ENCODE measurements at regions not wholly inside any gene's neighbourhood (a gene's known extent, or its start where the extent isn't known, plus 50 kb on each side); places are given as distances from the start of the nearest gene placed in this dataset.
"Not testable (repeated sequence)": the region's sequence is repeated elsewhere in the genome, so short reads cannot be mapped to it uniquely, and the experiment has no call there.

GRCh38 chr12:45490232-45490881, 239.1 kb upstream of the ARID2 start:
- no peak for FAIRE-seq

DNA sequence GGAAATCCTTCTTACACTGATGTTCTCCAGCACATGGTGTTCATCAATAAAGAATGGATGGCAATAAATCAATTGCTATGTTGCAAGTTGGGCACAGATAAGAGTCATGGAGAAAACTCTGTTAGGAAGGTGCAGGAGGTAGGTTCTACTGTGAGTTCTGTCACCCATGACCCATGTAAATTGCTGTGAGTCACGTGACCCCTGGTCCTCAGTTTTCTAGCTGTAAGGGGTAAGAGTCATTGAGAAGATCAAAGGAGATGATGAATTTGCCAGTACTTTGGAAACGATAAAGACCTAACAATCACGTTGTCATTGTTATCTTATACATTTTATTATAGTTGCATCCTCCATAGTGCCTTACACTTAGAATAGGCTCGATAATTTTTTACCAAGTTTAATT, 235.2 kb upstream of the ARID2 start:
- FAIRE-seq = no peak

- FAIRE-seq = no peak
Observed at GRCh38 chr12:45498645-45499044, 230.9 kb upstream of the ARID2 start.

DNA sequence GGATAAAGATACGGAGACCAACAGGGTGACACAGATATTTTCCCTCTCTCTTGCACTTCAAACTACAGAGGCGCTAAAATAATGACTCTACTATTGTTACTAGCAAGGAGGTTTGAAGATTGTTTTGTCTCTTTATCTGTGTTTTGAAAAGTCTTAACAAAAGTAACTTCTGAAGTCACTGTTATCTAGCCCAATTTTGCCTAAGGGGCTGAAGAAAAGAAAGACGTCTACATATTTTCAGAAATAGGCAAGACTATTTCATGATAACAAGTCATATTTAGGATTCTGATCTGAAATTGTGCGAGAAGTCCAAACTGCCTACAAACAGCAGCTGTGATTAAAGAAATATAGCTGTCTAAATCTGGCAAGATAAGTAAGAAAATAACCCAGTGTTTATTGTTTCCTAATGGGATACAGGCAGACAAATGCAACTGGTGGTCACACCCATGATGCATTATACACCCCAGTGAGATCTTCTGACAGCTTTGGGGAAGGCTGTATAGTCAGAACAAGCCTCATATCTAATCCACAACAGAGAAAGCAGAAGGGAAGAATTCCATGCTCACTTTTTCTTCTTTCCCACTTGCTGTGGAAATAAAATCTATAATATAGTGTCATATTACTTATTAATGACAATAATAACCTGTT, 226.9 kb upstream of the ARID2 start:
- FAIRE-seq = no peak

DNA sequence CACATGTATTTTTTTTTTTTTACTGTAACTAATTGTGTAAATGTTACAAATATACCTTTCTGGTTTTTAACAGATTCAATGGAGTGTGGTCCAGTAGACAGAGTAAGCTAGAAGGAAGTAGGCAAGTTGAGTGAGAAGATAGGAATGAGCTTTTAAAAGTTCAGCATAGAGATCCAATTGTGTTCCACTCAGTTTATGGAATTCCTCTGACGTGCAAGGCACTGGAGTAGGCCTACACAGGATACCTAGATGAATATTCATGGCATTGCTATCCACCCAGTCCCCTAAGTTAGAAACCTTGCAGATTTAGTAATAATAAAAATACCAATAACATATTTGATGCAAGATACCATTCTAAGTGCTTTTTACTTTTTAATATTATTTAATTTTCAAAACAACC, 225.6 kb upstream of the ARID2 start:
- no peak for FAIRE-seq

DNA sequence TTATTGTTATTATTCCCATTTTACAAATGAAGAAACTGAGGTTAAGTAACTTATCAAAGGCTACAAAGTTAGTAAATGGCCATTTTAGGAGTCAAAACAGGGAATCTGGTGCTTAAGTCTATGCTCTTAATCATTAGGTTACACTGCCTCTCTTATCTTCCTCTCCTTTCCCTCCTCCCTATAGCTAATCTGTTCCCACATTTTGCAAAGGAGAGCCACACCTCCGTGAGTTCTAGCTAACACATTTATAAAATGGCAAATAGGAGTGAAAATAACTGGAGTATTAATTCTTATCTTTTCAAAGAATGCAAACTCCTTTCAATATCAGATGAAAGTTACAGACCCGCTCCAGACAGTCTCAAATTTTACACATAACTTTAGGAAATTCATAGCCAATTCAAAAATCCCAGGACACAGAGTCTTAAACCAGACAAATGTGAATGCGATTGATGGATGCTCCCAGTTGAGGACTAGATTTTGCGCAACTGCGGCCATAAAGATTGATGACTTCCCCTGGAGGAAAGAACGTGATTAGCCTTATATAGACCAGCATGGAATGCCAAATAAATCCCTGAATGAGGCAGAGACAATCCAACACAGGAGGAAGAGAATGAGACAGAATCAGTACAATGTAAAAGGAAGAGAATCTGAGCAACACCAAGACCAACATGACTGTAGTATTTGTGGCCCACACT, 225.0 kb upstream of the ARID2 start:
- no peak for FAIRE-seq

DNA sequence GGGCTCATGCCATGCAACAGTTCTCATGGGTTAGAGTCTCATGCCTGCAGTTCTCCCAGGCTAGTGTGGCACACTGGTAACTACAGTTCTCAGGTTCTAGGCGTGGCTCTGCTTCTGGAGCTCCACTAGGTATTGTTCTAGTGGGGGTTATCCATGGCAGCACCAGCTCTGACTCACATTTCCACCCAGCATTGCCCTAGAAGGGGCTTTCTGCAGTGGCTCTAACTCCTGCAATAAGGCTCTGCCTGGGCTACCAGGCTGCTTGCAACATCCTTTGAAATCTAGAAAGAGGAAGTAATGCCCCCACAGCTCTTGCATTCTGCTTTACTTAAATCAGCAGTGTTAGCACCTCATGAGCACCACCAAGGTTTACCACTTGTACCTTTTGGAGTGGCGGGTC, 220.3 kb upstream of the ARID2 start:
- FAIRE-seq = no peak

DNA sequence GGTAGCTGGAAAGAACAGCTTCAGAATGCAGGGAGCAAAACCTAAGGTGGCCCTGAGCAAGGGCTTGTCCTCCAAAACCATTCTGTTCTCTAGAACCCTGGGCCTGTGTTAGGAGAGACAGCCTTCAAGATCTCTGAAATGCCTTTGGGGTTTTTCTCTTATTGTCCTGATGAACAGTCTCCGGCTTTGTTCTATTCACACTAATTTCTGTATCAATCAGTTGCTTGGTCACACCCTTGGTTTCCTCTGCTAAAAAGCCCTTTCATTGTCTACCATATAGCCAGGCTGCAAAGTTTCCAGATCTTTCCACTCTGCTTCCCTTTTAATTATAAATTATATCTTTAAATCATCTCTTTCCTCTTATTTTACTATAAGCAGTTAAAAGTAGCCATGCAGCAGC, 219.9 kb upstream of the ARID2 start:
- FAIRE-seq = no peak

GRCh38 chr12:45517381-45517780, 212.1 kb upstream of the ARID2 start:
- FAIRE-seq = no peak

GRCh38 chr12:45518291-45519235, 210.9 kb upstream of the ARID2 start:
- FAIRE-seq = no peak

- no peak for FAIRE-seq
Observed at GRCh38 chr12:45522227-45522626, 207.3 kb upstream of the ARID2 start.

DNA sequence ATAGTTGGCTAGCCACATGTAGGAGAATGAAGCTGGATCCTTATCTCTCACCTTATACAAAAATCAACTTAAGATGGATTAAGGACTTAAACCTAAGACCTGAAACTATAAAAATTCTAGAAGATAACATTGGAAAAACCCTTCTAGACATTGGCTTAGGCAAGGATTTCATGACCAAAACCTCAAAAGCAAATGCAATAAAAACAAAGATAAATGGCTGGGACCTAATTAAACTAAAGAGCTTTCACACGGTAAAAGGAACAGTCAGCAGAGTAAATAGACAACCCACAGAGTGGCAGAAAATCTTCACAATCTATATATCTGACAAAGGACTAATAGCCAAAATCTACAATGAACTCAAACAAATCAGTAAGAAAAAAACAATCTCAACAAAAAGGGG, 202.7 kb upstream of the ARID2 start:
- FAIRE-seq = not testable (repeated sequence)

DNA sequence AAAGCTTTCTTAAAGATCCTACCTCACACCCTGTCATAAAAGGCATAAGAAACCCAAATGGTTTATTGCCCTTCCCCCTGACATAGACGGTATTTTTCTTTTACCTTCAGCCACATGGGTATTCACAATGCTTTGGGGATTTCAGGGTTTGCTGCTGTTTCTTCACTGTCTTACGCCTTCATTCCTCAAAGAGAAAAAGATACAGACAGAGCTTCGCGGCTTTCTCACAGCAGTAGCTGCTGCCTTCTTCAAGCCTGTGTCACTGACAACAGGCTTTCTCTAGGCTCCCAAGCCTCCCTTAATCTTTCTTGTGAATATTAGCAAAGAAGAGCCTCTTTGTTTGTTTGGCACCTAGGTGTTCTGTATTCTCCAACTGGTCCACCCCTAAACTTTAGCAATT, 197.4 kb upstream of the ARID2 start:
- FAIRE-seq = no peak

GRCh38 chr12:45535610-45536180, 193.8 kb upstream of the ARID2 start:
- no peak for FAIRE-seq

DNA sequence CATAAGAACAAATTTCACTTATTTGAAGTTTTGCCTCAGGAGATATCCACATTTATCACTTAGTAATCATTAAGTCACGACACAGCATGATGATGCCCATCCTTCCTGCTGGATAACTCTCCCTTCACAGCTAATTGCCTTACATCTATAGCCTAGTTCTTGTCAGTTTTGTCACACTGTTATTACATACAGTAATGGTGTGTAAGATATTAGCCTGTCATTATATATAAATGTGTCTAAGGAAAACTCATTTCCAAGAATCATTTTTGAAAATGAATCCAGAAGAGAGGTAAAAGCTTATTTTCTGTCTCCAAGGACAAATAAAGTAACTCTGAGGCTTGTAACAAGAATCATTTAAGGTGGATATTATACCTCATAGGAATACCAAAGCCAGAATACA, 193.2 kb upstream of the ARID2 start:
- FAIRE-seq = no peak

DNA sequence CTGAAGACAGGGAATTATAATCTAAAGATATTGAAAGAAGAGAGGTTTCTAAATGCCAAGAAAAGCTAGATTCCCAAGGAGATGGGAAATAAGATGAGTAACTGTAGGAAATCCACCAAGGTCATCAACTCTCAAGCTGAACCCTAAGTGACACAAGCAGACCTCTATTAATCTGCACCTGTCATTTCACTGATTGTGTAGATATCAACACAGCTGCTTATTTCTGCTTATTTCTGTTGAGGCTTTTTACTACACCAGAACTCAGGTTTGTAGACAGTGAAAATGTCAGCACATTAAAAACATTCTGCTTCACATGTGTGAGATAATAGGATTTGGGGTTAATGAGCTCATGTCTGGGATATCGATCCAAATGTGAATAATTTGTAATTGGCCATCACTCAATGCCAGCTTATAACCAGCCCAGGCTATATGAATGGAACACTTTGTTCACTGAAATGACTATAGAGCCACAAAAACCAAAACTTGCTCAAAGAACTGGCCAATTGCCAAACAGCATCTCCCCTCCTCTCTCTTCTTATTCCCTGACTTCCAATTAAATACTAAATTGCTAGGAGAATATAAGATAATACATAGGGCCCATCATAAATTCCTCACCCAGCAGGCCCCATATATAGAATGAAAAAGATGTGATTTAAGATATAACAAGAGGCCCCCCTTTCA, 188.7 kb upstream of the ARID2 start:
- no peak for FAIRE-seq

GRCh38 chr12:45543887-45544286, 185.6 kb upstream of the ARID2 start:
- peak; percentile 61 for FAIRE-seq

- FAIRE-seq = no peak
Observed at GRCh38 chr12:45546545-45546944, 183.0 kb upstream of the ARID2 start.

DNA sequence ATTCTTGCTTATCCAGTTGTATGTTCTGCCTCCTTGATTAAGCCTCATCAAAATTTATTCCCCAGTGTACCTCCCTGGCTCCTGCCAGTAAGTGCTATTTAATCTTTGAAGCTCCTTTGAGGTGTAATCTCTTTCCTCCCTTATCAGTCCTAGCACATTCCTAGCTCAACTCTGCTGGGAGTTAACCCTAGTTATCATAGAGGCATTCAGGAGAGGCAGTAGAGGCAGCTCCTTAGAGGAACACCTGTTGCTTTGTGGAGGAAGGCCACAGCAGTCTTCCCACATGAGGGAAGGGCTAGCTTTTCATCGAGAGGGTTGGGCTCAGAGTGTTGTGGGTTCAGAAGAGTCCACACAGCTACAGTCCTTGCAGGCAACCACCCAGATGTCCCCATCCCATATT, 182.4 kb upstream of the ARID2 start:
- no peak for FAIRE-seq

GRCh38 chr12:45547822-45548221, 181.7 kb upstream of the ARID2 start:
- FAIRE-seq = no peak

DNA sequence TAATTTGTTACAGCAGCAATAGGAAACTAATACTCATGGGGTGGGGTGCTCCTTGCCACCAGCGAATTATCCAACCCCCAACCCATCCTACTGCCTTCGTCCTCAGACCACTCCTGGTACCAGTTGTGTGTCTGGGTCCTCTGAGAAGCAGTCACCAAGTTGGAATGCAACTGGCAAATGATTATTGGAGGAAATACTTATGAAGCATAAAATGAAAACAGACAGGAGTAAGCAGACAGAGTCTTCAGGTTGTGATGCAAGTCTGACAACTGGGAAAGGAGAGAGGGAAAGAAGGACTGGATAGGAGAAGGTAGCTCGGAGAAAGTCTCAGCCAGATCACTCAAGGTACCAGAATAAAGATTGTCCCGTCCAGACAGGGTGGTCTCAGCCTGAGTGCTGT, 181.1 kb upstream of the ARID2 start:
- no peak for FAIRE-seq

DNA sequence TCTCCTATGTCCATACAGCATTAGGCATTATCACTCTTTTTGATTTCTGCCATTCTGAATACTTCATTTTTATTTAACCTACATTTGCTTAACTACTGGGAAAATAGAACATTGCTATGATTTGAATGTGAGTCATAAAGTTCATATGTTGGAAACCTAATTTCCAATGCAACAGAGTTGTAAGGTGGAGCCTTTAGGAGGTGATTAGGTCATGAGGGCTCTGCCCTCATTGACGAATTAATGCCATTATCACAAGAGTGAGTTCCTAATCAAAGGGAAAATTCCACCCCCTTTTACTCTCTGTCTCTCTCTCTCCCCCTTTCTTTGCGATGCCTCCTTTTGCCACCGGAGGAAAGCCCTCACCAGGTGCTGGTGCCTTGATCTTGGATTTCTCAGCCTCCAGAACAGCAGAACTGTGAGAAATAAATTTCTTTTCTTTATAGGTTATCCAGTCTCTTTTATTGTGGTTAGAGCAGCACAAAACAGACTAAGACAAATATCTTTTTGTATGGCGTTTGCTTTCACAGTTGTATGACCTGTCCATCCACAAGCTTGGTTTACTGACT, 180.1 kb upstream of the ARID2 start:
- no peak for FAIRE-seq
